Type B pancreatic cell (in vitro differentiated cells): ENCODE measurements at regions not wholly inside any gene's neighbourhood (a gene's known extent, or its start where the extent isn't known, plus 50 kb on each side); places are given as distances from the start of the nearest gene placed in this dataset.
"Not testable (repeated sequence)": the region's sequence is repeated elsewhere in the genome, so short reads cannot be mapped to it uniquely, and the experiment has no call there.

Source experiments
- DNase-seq: peaks from one replicate; pipeline ENCODE4 v3.0.0; 2021; ENCODE audit warnings: mixed read lengths; ENCODE audit not compliant: unreplicated experiment; ENCODE audit errors: extremely low spot score
- H3K27ac Mint-ChIP-seq: 2 replicates; pipeline ENCODE4 v1.8.0; 2021; ENCODE audit warnings: mild to moderate bottlenecking, mixed read lengths
- H3K27me3 Mint-ChIP-seq: 2 replicates; pipeline ENCODE4 v1.8.0; 2021; ENCODE audit warnings: mixed read lengths
- H3K36me3 Mint-ChIP-seq: 2 replicates; pipeline ENCODE4 v1.8.0; 2021; ENCODE audit warnings: mixed read lengths
- H3K4me1 Mint-ChIP-seq: one replicate; pipeline ENCODE4 v1.8.0; 2021; ENCODE audit warnings: mixed read lengths; ENCODE audit not compliant: unreplicated experiment
- H3K4me3 Mint-ChIP-seq: 2 replicates; pipeline ENCODE4 v1.8.0; 2021; ENCODE audit warnings: mild to moderate bottlenecking, mixed read lengths
- H3K9me3 Mint-ChIP-seq: 2 replicates; pipeline ENCODE4 v1.8.0; 2021; ENCODE audit warnings: mixed read lengths
- TF ChIP-seq, protein P1 (sequence below): fragments of 200-600 bp; sonication (generic); conservative IDR thresholded peaks from 2 replicates; pipeline ENCODE4 v1.5.0; 2021; ENCODE audit warnings: antibody characterized with exemption, mild to moderate bottlenecking

DNA sequence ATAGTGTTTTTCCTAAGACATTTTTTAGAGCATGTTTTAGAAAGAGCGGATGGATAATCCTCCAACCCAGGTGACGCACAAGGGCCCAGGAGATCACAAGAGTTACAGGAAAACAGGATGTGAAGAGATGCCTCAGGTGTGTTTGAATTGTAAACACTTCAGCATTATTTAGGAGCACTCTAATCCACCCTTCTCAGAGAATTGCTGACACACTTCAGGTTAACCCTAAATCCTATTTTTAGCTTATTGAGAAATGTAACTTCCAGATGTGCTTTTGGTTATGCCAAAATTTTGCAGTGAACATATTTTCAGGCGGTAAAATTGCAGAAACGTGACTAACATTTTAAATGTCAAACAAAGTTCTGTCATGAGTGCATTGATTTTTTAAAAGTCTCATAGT is 755.4 kb upstream of the CTNND2 start:
- Mint-ChIP-seq H3K4me3 (no peak overlapping the region), H3K27me3 (peaks cover 8% of the 10 kb centered on the region), H3K27ac (no peak overlapping the region), H3K4me1 (no peaks in the 10 kb centered on the region), H3K36me3 (no peaks in the 10 kb centered on the region), H3K9me3 (no peaks in the 10 kb centered on the region)
- TF ChIP-seq, protein P1, sequence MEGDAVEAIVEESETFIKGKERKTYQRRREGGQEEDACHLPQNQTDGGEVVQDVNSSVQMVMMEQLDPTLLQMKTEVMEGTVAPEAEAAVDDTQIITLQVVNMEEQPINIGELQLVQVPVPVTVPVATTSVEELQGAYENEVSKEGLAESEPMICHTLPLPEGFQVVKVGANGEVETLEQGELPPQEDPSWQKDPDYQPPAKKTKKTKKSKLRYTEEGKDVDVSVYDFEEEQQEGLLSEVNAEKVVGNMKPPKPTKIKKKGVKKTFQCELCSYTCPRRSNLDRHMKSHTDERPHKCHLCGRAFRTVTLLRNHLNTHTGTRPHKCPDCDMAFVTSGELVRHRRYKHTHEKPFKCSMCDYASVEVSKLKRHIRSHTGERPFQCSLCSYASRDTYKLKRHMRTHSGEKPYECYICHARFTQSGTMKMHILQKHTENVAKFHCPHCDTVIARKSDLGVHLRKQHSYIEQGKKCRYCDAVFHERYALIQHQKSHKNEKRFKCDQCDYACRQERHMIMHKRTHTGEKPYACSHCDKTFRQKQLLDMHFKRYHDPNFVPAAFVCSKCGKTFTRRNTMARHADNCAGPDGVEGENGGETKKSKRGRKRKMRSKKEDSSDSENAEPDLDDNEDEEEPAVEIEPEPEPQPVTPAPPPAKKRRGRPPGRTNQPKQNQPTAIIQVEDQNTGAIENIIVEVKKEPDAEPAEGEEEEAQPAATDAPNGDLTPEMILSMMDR, result no peak
- no peak for DNase-seq

DNA sequence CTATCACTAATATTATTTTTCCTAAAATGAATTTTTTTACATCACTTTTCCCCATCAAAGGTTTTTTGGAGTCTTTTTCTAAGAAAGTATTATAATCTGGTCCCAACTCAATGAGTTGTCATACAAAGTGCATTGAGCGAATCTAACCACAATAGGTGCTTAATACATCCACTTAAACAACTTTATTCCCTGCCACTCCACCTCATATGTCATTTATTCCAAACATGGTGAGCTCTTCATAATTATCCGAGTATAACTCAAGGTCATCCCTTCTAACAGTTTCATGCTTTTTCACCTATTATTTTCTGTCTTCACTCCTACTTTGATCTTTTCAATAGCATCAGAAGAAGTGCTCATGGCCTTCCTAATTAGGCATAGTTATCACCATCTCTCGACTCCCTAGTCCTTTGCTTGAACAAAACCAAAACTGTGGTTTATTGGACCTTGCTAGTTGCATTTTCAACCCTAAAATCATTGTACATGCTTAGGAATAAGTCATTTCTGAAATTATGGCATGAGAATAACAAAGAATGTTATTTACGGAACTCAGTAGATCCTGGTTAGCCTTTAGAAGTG is 754.7 kb upstream of the CTNND2 start:
- H3K9me3 Mint-ChIP-seq, result no peaks in the 10 kb centered on the region
- H3K4me3 Mint-ChIP-seq, result no peak overlapping the region
- H3K4me1 Mint-ChIP-seq, result no peaks in the 10 kb centered on the region
- no peaks in the 10 kb centered on the region for H3K36me3 Mint-ChIP-seq
- peaks cover 1% of the 10 kb centered on the region for H3K27me3 Mint-ChIP-seq
- H3K27ac Mint-ChIP-seq, result no peak overlapping the region
- no peak for DNase-seq
- TF ChIP-seq, protein P1, result no peak

DNA sequence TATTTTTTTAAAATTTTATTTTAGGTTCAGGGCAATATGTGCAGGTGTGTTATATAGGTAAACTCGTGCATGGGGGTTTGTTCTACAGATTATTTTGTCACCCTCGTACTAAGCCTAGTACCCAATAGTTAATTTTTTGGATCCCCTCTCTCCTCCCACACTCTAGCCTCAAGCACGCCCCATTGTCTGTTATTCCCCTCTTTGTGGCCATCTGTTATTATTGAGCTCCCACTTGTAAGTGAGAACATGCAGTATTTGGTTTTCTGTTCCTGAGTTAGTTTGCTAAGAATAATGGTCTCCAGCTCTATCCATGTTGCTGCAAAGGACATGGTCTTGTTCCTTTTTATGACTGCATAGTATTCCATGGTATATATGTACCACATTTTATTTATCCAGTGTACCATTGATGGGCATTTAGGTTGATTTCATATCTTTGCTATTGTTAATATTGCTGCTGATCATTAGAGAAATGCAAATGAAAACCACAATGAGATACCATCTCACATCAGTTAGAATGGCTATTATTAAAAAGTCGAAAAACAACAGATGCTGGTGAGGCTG is 753.7 kb upstream of the CTNND2 start:
- DNase-seq, H3K36me3 Mint-ChIP-seq, H3K4me3 Mint-ChIP-seq, H3K4me1 Mint-ChIP-seq, H3K27ac Mint-ChIP-seq, H3K9me3 Mint-ChIP-seq, H3K27me3 Mint-ChIP-seq: not testable (repeated sequence)

DNA sequence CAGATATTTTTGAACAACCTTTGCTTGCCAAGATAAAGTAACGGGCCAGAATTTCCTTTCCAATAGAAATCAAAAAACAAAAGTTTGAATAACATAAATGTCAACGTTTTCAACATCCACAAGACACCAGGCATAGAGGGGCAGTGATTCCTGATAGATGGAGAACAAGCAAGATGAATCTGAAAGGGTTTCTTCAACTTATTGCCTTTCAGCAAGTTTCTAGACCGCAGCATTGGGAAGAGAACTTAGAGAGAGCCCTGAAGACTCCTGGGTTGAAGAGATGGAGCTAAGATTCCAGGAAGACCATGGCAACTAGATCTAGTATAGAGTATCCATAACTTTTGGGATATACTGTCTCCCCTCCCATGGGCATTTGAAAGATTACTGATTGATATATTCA is 751.4 kb upstream of the CTNND2 start:
- no peaks in the 10 kb centered on the region for H3K36me3 Mint-ChIP-seq
- DNase-seq, result no peak
- no peak overlapping the region for H3K4me3 Mint-ChIP-seq
- no peaks in the 10 kb centered on the region for H3K27me3 Mint-ChIP-seq
- TF ChIP-seq, protein P1, result no peak
- H3K9me3 Mint-ChIP-seq, result no peaks in the 10 kb centered on the region
- no peak overlapping the region for H3K27ac Mint-ChIP-seq
- no peaks in the 10 kb centered on the region for H3K4me1 Mint-ChIP-seq

DNA sequence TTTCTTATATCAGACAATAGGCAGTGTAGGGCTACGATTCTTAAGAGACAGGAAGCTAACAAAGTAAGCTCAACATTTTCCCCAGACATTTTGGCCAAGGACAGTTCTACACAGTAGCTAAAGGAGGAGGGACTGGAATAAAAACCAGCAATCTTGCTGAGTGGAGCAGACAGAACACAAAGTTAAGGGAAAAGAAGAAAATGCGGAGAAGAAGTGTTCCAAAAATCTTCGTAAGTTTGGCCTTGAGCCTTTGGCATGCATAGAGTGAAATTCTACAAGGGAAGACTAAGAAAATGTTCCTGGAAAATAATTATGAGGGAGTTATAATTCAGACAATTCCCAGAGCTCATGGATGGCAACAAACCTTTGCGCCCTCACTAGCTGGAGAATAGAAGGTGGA is 748.0 kb upstream of the CTNND2 start:
- no peaks in the 10 kb centered on the region for H3K27me3 Mint-ChIP-seq
- H3K9me3 Mint-ChIP-seq, result no peaks in the 10 kb centered on the region
- no peak overlapping the region for H3K4me3 Mint-ChIP-seq
- TF ChIP-seq, protein P1, result no peak
- no peak overlapping the region for H3K27ac Mint-ChIP-seq
- no peaks in the 10 kb centered on the region for H3K4me1 Mint-ChIP-seq
- no peaks in the 10 kb centered on the region for H3K36me3 Mint-ChIP-seq
- no peak for DNase-seq

DNA sequence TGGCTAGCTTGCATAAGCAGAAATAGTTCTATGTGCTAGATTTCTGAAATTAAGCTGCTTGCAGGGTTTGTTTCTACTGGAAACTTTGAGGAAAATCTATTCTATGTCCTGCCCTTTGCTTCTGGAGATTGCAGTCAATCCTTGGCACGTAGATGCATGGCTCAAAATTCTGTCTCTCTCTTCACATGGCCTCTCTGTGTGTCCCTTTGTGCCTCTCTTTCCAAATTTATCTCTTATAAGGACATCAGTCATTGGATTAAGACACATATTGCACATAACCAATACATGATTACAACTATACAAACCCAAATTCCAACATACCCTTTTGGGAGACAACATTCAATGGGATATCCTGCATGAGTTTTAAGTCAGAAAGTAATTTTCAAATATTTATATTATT is 744.3 kb upstream of the CTNND2 start:
- Mint-ChIP-seq H3K27me3 (no peaks in the 10 kb centered on the region), H3K27ac (no peak overlapping the region), H3K9me3 (no peaks in the 10 kb centered on the region), H3K4me3 (no peak overlapping the region), H3K4me1 (no peaks in the 10 kb centered on the region), H3K36me3 (no peaks in the 10 kb centered on the region)
- DNase-seq, result no peak
- TF ChIP-seq, protein P1, result no peak
